ENCODE measurements at regions not wholly inside any gene's neighbourhood (a gene's known extent, or its start where the extent isn't known, plus 50 kb on each side); places are given as distances from the start of the nearest gene placed in this dataset.

- no peak overlapping the region for H2BK20ac ChIP-seq (ENCODE audit: low read depth, low read length)
- DNase-seq: no peak
- no peak overlapping the region for H3K4me3 ChIP-seq (ENCODE audit: insufficient read depth, low read depth, low read length)
- no peak overlapping the region for H2BK15ac ChIP-seq (ENCODE audit: low read depth, low read length)
- no peak overlapping the region for H3K27ac ChIP-seq (ENCODE audit: insufficient read depth, low read length)
- no peaks in the 10 kb centered on the region for H3K4me1 ChIP-seq (ENCODE audit: control insufficient read depth, insufficient read depth, low read length)
- H2BK120ac ChIP-seq (ENCODE audit: low read depth, low read length): no peak overlapping the region
- CTCF ChIA-PET: no interaction called here
- no peak overlapping the region for H3K4me2 ChIP-seq (ENCODE audit: low read depth, low read length)
- no peak overlapping the region for H2BK5ac ChIP-seq (ENCODE audit: low read depth, low read length, poor library complexity, severe bottlenecking)
- BruUV-seq (replicated peaks): no TSS peak
- H2AFZ ChIP-seq (replicated peaks; ENCODE audit: low read length, poor library complexity): no peak overlapping the region
- POLR2A ChIA-PET (ENCODE audit: unreplicated experiment): interaction anchor here (0.7 kb wide), 1 partner anchor 275 kb away, joined by 3 read pairs; no protein-coding TSS in a partner anchor
- no peak for ATAC-seq (ENCODE audit: low read depth)
- H4K5ac ChIP-seq (ENCODE audit: low read depth, low read length): no peak overlapping the region
- WGBS, 2 experiments (ENCODE audit: extremely low coverage in 2 of 2, insufficient read length in 1 of 2): no CpG with 5 or more reads among the region's 2 CpGs
- no peak overlapping the region for H3K14ac ChIP-seq (replicated peaks; ENCODE audit: low read depth, low read length)
- no peaks in the 10 kb centered on the region for H3K27me3 ChIP-seq (ENCODE audit: control insufficient read depth, insufficient read depth, low read length)
- H4K91ac ChIP-seq (ENCODE audit: insufficient read depth, low read depth, low read length): no peak overlapping the region
- no peak overlapping the region for H3K18ac ChIP-seq (ENCODE audit: low read depth, low read length)
- TF ChIP-seq POLR2A (IDR thresholded peaks at IDR 0.05; ENCODE audit: low read depth, low read length) (no peak), CHD1 (IDR thresholded peaks at IDR 0.05; ENCODE audit: low read depth, low read length) (no peak), MXI1 (IDR thresholded peaks at IDR 0.05; ENCODE audit: borderline replicate concordance, low read depth, low read length) (no peak), FOS (IDR thresholded peaks at IDR 0.05; ENCODE audit: low read depth, low read length) (no peak), NFE2L2 (IDR thresholded peaks at IDR 0.05; ENCODE audit: low read depth, low read length) (no peak)
- TF ChIP-seq, protein P1, sequence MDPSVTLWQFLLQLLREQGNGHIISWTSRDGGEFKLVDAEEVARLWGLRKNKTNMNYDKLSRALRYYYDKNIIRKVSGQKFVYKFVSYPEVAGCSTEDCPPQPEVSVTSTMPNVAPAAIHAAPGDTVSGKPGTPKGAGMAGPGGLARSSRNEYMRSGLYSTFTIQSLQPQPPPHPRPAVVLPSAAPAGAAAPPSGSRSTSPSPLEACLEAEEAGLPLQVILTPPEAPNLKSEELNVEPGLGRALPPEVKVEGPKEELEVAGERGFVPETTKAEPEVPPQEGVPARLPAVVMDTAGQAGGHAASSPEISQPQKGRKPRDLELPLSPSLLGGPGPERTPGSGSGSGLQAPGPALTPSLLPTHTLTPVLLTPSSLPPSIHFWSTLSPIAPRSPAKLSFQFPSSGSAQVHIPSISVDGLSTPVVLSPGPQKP (IDR thresholded peaks at IDR 0.05; ENCODE audit: borderline replicate concordance, low read depth, low read length): no peak
- no peaks in the 10 kb centered on the region for H4K20me1 ChIP-seq (ENCODE audit: insufficient read depth, low read length)
- H2AK9ac ChIP-seq (replicated peaks; ENCODE audit: low read depth, low read length, poor library complexity): no peak overlapping the region
- H3K9ac ChIP-seq (ENCODE audit: low read depth, low read length): no peak overlapping the region
- no peaks in the 10 kb centered on the region for H3K36me3 ChIP-seq (ENCODE audit: control insufficient read depth, insufficient read depth, low read length)
- H3K4ac ChIP-seq (ENCODE audit: low read depth, low read length): no peak overlapping the region
- H3K23ac ChIP-seq (ENCODE audit: low read depth, low read length): no peak overlapping the region
- intact Hi-C loops (cut with micrococcal nuclease) (no loop called here), dilution Hi-C loops (cut with HindIII; ENCODE audit: low sequenced_read_pairs, unreplicated experiment) (no loop called here), in situ Hi-C loops (cut with MboI; ENCODE audit: low sequenced_read_pairs) (no loop called here)
- no peak overlapping the region for H2AK5ac ChIP-seq (ENCODE audit: low read depth, low read length)
- no peaks in the 10 kb centered on the region for H3K9me1 ChIP-seq (ENCODE audit: insufficient read depth, low read length)
- no peak overlapping the region for H4K8ac ChIP-seq (ENCODE audit: low read depth in 2 of 2, low read length in 2 of 2)
- H3K79me1 ChIP-seq (ENCODE audit: low read depth in 1 of 2, low read length in 2 of 2): no peaks in the 10 kb centered on the region
- H3K9me3 ChIP-seq (ENCODE audit: control insufficient read depth, insufficient read depth, low read length): no peaks in the 10 kb centered on the region
- H3K56ac ChIP-seq (ENCODE audit: extremely low read depth, insufficient read depth, low read length): no peak overlapping the region
Observed at GRCh38 chr13:81577601-81578195, 1236.8 kb upstream of the SPRY2 start.

Measured in IMR-90 (cell line).